ENCODE measurements at regions not wholly inside any gene's neighbourhood (a gene's known extent, or its start where the extent isn't known, plus 50 kb on each side); places are given as distances from the start of the nearest gene placed in this dataset.

- no peaks in the 10 kb centered on the region for H3K36me3 ChIP-seq (ENCODE audit: control insufficient read depth in 2 of 4, insufficient read depth in 4 of 4, low read length in 3 of 4)
- H2BK15ac ChIP-seq (ENCODE audit: low read length), result no peak overlapping the region
- no peak overlapping the region for H3K4me3 ChIP-seq (ENCODE audit: extremely low read depth in 1 of 4, insufficient read depth in 2 of 4, low read depth in 3 of 4, low read length in 4 of 4)
- H2AK5ac ChIP-seq (ENCODE audit: low read depth, low read length), result no peak overlapping the region
- H3K4me2 ChIP-seq (ENCODE audit: insufficient read depth in 1 of 2, low read depth in 2 of 2, low read length in 2 of 2), result no peak overlapping the region
- no peak overlapping the region for H3K14ac ChIP-seq (ENCODE audit: insufficient read length)
- H3K56ac ChIP-seq (replicated peaks; ENCODE audit: insufficient read length, low read depth, low read length), result no peak overlapping the region
- CTCF ChIA-PET (ENCODE audit: partially characterized antibody), result no interaction called here
- no peak overlapping the region for H3K18ac ChIP-seq (ENCODE audit: extremely low read depth, low read length)
- no peak overlapping the region for H3K23ac ChIP-seq (ENCODE audit: insufficient read length)
- no peaks in the 10 kb centered on the region for H3K79me1 ChIP-seq (ENCODE audit: low read depth, low read length)
- peaks cover 0 to 7% (median 0%) of the 10 kb centered on the region in 4 experiments; a peak in 3 of 7 replicates for H3K27me3 ChIP-seq (replicated peaks in 1 of 4; ENCODE audit: control insufficient read depth in 3 of 4, extremely low read depth in 1 of 4, insufficient read depth in 3 of 4, low read length in 3 of 4)
- WGBS, 2 experiments (ENCODE audit: extremely low coverage in 1 of 2, insufficient coverage in 1 of 2, insufficient read length in 1 of 2, insufficient replicate concordance in 2 of 2, low coverage in 1 of 2, low lambda C conversion rate in 2 of 2, missing lambda C conversion rate in 1 of 2), result 86% methylated on average over 6 of the region's 6 CpGs; no CpG with 5 or more reads in 1 of the 2 experiments
- POLR2A ChIA-PET (ENCODE audit: partially characterized antibody), result no interaction called here
- no peaks in the 10 kb centered on the region for H3K23me2 ChIP-seq (ENCODE audit: low read depth, low read length)
- no peaks in the 10 kb centered on the region; a peak in 1 of 7 replicates for H3K4me1 ChIP-seq (replicated peaks in 1 of 4; ENCODE audit: control insufficient read depth in 3 of 4, insufficient read depth in 4 of 4, low read length in 3 of 4)
- DNase-seq (ENCODE audit: low read depth in 1 of 2, low spot score in 2 of 2), result no peak
- TF ChIP-seq NRF1 (IDR thresholded peaks at IDR 0.05; ENCODE audit: low read depth, low read length) (no peak), KDM5A (IDR thresholded peaks at IDR 0.05; ENCODE audit: low read length) (no peak), TAF7 (optimal IDR thresholded peaks at IDR 0.05; ENCODE audit: borderline replicate concordance, low read depth, low read length) (no peak)
- no peak overlapping the region for H2BK5ac ChIP-seq (ENCODE audit: low read depth, low read length)
- no peak overlapping the region for H3K9ac ChIP-seq (replicated peaks in 1 of 4; ENCODE audit: extremely low read depth in 1 of 4, low read depth in 3 of 4, low read length in 3 of 4)
- no peak overlapping the region for H2BK12ac ChIP-seq (ENCODE audit: low read depth, low read length)
- no peak overlapping the region for H2BK20ac ChIP-seq (ENCODE audit: low read length)
- no peaks in the 10 kb centered on the region for H3K9me3 ChIP-seq (ENCODE audit: insufficient read depth in 2 of 2, low read depth in 1 of 2, low read length in 1 of 2)
- no peak overlapping the region for H4K5ac ChIP-seq (ENCODE audit: insufficient read length, low read depth, low read length)
- H4K91ac ChIP-seq (replicated peaks; ENCODE audit: insufficient read length, low read length), result no peak overlapping the region
- no peak overlapping the region for H3K27ac ChIP-seq (ENCODE audit: low read depth, low read length)
- FAIRE-seq, result no peak
- no peak overlapping the region for H2BK120ac ChIP-seq (replicated peaks; ENCODE audit: low read depth, low read length)
- no peak overlapping the region for H4K8ac ChIP-seq (ENCODE audit: extremely low read depth, insufficient read depth, low read length)
- no peaks in the 10 kb centered on the region for H3K79me2 ChIP-seq (ENCODE audit: control insufficient read depth in 1 of 2, insufficient read depth in 2 of 2, low read length in 2 of 2)
- no peak overlapping the region for H3K4ac ChIP-seq (replicated peaks; ENCODE audit: insufficient read length, low read depth, low read length)
- H2AFZ ChIP-seq (ENCODE audit: low read length), result no peak overlapping the region
- no peaks in the 10 kb centered on the region for H4K20me1 ChIP-seq (replicated peaks in 1 of 2; ENCODE audit: control insufficient read depth in 1 of 2, insufficient read depth in 2 of 2, low read length in 2 of 2)
Observed at GRCh38 chr13:54394908-54395307, 1366.3 kb downstream of the OLFM4 start.

Data from H1 (cell line).